ENCODE measurements at regions not wholly inside any gene's neighbourhood (a gene's known extent, or its start where the extent isn't known, plus 50 kb on each side); places are given as distances from the start of the nearest gene placed in this dataset.

DNA sequence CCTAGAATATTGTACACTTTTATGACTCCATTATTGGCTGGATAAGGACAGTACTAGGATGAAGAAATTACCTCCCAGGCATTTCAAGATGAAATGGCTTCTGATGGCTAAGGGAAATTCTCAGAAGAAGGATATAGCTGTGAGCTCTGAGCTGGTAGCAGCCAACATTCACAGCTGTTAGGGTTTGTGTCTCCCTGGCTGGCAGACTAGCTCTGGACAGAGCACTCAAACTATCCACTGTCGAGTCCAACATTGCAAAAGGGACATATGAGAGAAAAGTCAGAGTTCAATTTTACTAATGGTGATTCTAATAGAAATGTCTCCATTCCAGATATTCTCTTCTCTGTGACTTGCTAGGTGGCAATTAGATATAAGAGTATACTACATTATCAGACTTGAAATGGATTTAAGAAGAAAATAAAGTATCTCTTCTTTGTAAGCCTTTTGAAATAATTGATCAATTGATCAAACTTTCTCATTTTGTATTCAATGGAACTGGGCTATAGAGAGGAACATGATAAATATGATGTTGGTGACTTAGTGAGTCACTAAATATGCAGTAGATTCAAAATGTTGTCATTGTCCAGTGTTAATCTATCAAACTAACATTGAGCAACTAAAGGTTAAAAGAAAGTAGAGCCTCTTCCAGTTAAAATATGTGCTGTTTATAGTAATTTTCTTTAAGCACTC lies 1920.3 kb downstream of the SUCLG1 start:
- Histone ChIP-seq H3K27me3 (no peaks in the 10 kb centered on the region), H3K36me3 (no peaks in the 10 kb centered on the region), H3K4me1 (ENCODE audit: low read depth) (no peaks in the 10 kb centered on the region), H3K9me3 (ENCODE audit: low read depth) (no peaks in the 10 kb centered on the region), H3K4me3 (no peak overlapping the region), H3K27ac (no peak overlapping the region)
- no peak for DNase-seq (ENCODE audit: low read depth in 1 of 2, low spot score in 1 of 2)
- TF ChIP-seq CTCF (IDR thresholded peaks at IDR 0.05; ENCODE audit: low read depth, low read length), result no peak

GRCh38 chr2:82528288-82528687 lies 1930.8 kb downstream of the SUCLG1 start:
- DNase-seq (ENCODE audit: low read depth in 1 of 2, low spot score in 1 of 2), result no peak
- Histone ChIP-seq H3K9me3 (ENCODE audit: low read depth) (no peaks in the 10 kb centered on the region), H3K27ac (no peak overlapping the region), H3K27me3 (no peaks in the 10 kb centered on the region), H3K4me3 (no peak overlapping the region), H3K36me3 (no peaks in the 10 kb centered on the region), H3K4me1 (ENCODE audit: low read depth) (no peaks in the 10 kb centered on the region)
- TF ChIP-seq CTCF (IDR thresholded peaks at IDR 0.05; ENCODE audit: low read depth, low read length), result no peak

- Histone ChIP-seq H3K4me1 (ENCODE audit: low read depth) (no peaks in the 10 kb centered on the region), H3K27me3 (no peaks in the 10 kb centered on the region), H3K4me3 (no peak overlapping the region), H3K27ac (no peak overlapping the region), H3K36me3 (no peaks in the 10 kb centered on the region), H3K9me3 (ENCODE audit: low read depth) (no peaks in the 10 kb centered on the region)
- no peak for TF ChIP-seq CTCF (IDR thresholded peaks at IDR 0.05; ENCODE audit: low read depth, low read length)
- no peak for DNase-seq (ENCODE audit: low read depth in 1 of 2, low spot score in 1 of 2)
Measured at GRCh38 chr2:82527124-82527523, 1932.0 kb downstream of the SUCLG1 start.

DNA sequence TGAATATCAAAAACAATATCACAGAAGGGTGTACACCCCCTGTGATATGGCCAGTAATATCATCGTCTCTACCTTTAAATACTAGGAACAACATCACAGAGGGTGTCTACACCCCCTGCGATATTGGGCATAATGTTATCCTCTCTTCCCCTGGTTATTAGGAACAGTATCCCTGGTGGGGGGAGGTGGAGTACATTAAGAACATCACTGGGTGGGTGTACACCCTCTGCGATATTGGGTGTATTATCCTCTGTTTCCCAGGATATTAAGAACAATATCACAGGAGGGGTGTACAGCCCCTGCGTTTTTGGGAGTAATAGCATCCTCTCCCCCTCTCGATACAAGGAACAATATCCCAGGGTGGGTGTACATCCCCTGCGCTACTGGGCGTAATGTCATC lies 1932.8 kb downstream of the SUCLG1 start:
- Histone ChIP-seq H3K36me3 (no peaks in the 10 kb centered on the region), H3K27ac (no peak overlapping the region), H3K4me1 (ENCODE audit: low read depth) (no peaks in the 10 kb centered on the region), H3K9me3 (ENCODE audit: low read depth) (no peaks in the 10 kb centered on the region), H3K4me3 (no peak overlapping the region), H3K27me3 (no peaks in the 10 kb centered on the region)
- TF ChIP-seq CTCF (IDR thresholded peaks at IDR 0.05; ENCODE audit: low read depth, low read length), result no peak
- no peak for DNase-seq (ENCODE audit: low read depth in 1 of 2, low spot score in 1 of 2)

- no peak for DNase-seq (ENCODE audit: low read depth in 1 of 2, low spot score in 1 of 2)
- Histone ChIP-seq H3K27ac (no peak overlapping the region), H3K4me1 (ENCODE audit: low read depth) (no peaks in the 10 kb centered on the region), H3K36me3 (no peaks in the 10 kb centered on the region), H3K9me3 (ENCODE audit: low read depth) (no peaks in the 10 kb centered on the region), H3K4me3 (no peak overlapping the region), H3K27me3 (no peaks in the 10 kb centered on the region)
- TF ChIP-seq CTCF (IDR thresholded peaks at IDR 0.05; ENCODE audit: low read depth, low read length), result no peak
Measured at GRCh38 chr2:82525744-82526143, 1933.3 kb downstream of the SUCLG1 start.

Data from cardiac muscle cell (in vitro differentiated cells and primary cell).